ENCODE measurements at regions not wholly inside any gene's neighbourhood (a gene's known extent, or its start where the extent isn't known, plus 50 kb on each side); places are given as distances from the start of the nearest gene placed in this dataset.

DNA sequence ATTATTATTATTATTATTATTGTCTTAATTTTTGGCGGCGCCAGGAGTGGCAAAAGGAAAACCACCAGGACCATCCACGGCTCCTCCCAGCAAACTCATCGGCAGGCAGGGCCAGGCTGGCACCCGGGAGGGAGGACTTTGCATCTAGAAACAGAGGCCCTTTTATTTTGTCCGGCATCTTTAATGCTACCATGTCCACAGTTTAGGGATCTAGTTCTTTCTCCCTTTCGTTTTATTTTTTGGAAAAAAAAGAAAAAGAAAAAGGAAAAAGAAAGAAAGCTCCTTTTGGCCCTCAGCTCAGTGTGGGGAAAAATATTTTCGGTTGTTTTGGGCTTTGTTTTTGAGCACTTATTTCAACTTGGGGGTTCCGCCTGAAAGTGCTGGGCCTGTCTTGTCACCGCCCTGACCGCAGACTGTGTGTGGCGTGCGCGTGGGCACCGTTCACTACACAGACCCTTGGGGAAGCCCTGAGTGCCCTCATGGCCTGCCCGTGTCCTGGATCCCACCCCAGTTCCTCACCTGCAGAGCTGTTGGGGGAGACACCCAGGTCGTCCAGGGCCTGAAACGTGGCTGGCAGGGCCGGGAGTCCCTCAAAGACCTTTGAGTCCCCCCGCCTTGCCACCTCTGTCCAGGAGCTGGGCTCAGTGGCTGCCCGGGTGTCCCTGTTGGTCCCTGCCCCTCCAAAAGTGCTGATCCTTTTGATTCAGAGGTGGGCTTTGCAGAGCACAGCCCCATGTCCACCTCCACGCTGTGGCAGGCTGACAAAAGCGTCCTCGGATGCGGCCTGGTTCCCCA, 69.1 kb upstream of the PPARA start:
- H3K27me3 ChIP-seq: no peaks in the 10 kb centered on the region
- 26 to 57% (median 34%) methylated on average over 20 to 25 of the region's 25 CpGs for WGBS, 5 donors

DNA sequence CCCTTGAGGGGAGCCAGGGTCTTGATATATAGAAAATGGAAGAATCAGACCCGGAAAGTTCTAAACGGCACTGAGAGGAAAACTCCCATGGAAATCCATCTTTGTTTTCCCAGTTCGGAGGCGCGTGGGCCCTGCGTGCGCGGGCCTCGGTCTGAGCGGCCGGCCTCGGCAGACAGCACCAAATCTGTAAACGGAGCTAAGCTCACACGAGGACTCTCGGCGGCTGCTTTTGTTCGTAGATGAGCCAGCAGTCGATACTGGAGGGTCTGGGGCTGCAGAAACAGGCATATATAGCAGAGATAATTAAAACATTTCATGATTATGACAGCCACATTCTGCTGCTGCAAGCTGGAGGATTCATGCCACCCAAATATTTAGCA, 68.5 kb upstream of the PPARA start:
- 34 to 52% (median 40%) methylated on average over 18 of the region's 18 CpGs for WGBS, 5 donors
- peak overlapping the region; percentile 59 to 91 (median 80) for H3K4me3 ChIP-seq
- H3K4me1 ChIP-seq: peaks cover 71 to 99% (median 85%) of the 10 kb centered on the region in 4 donors
- H3K36me3 ChIP-seq: peaks cover 5 to 11% (median 10%) of the 10 kb centered on the region in 4 donors
- no peaks in the 10 kb centered on the region for H3K9me3 ChIP-seq
- intact Hi-C loops (cut with DNase I; ENCODE audit: low total_unique reads): no loop called here
- peak in 1 of 2 donors; percentile 38 for DNase-seq
- H3K27me3 ChIP-seq: no peaks in the 10 kb centered on the region
- no peak for TF ChIP-seq EP300 (IDR thresholded peaks at IDR 0.05)
- TF ChIP-seq POLR2A (IDR thresholded peaks at IDR 0.05): no peak
- TF ChIP-seq, protein P1, sequence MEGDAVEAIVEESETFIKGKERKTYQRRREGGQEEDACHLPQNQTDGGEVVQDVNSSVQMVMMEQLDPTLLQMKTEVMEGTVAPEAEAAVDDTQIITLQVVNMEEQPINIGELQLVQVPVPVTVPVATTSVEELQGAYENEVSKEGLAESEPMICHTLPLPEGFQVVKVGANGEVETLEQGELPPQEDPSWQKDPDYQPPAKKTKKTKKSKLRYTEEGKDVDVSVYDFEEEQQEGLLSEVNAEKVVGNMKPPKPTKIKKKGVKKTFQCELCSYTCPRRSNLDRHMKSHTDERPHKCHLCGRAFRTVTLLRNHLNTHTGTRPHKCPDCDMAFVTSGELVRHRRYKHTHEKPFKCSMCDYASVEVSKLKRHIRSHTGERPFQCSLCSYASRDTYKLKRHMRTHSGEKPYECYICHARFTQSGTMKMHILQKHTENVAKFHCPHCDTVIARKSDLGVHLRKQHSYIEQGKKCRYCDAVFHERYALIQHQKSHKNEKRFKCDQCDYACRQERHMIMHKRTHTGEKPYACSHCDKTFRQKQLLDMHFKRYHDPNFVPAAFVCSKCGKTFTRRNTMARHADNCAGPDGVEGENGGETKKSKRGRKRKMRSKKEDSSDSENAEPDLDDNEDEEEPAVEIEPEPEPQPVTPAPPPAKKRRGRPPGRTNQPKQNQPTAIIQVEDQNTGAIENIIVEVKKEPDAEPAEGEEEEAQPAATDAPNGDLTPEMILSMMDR (IDR thresholded peaks at IDR 0.05): no peak
- TF ChIP-seq POLR2AphosphoS5 (IDR thresholded peaks at IDR 0.05): no peak
- H3K27ac ChIP-seq: peak overlapping the region; percentile 80 to 100 (median 99)

More for the DNA sequence above, 69.1 kb upstream of the PPARA start:
- Histone ChIP-seq H3K9me3 (no peaks in the 10 kb centered on the region), H3K36me3 (peaks cover 3 to 8% (median 6%) of the 10 kb centered on the region in 4 donors), H3K4me3 (peak overlapping the region; percentile 59 to 91 (median 80)), H3K27ac (peak overlapping the region; percentile 80 to 100 (median 99)), H3K4me1 (peaks cover 70 to 99% (median 85%) of the 10 kb centered on the region in 4 donors)
- TF ChIP-seq EP300 (IDR thresholded peaks at IDR 0.05) (no peak), POLR2A (IDR thresholded peaks at IDR 0.05) (no peak), POLR2AphosphoS5 (IDR thresholded peaks at IDR 0.05) (no peak)
- TF ChIP-seq, protein P1 (IDR thresholded peaks at IDR 0.05): no peak
- peak in 1 of 2 donors; percentile 33 for DNase-seq
- intact Hi-C loops (cut with DNase I; ENCODE audit: low total_unique reads): no loop called here

DNA sequence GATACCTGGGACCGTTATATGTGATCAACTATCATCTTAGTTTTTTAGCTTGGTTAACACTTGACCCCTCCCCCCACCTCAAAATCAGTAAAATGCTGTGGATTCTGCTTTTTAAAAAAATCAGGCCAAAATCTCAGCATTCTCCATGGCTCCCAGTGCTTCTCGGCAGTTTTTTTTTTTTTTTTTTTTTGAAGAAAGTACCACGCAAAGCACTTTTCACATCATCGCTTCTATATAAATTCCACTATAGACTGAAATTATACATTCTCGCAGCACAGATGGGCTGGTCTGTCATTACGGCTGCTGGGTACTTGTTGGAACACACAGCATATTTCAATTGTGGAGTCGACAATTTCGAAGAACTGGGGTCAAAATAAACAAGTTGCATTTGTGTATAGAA, 67.7 kb upstream of the PPARA start:
- DNase-seq: no peak
- Histone ChIP-seq H3K4me3 (peak overlapping the region in 1 of 4 donors; percentile 59), H3K36me3 (peaks cover 9 to 19% (median 15%) of the 10 kb centered on the region in 4 donors), H3K27me3 (no peaks in the 10 kb centered on the region), H3K4me1 (peaks cover 78 to 99% (median 86%) of the 10 kb centered on the region in 4 donors), H3K27ac (peak overlapping the region in 4 of 5 donors; percentile 97 to 100 (median 99)), H3K9me3 (no peaks in the 10 kb centered on the region)
- intact Hi-C loops (cut with DNase I; ENCODE audit: low total_unique reads): no loop called here
- 49 to 69% (median 64%) methylated on average over 8 of the region's 8 CpGs for WGBS, 5 donors
- TF ChIP-seq, protein P1 (IDR thresholded peaks at IDR 0.05): no peak
- TF ChIP-seq POLR2A (IDR thresholded peaks at IDR 0.05) (no peak), POLR2AphosphoS5 (IDR thresholded peaks at IDR 0.05) (no peak), EP300 (IDR thresholded peaks at IDR 0.05) (no peak)

DNA sequence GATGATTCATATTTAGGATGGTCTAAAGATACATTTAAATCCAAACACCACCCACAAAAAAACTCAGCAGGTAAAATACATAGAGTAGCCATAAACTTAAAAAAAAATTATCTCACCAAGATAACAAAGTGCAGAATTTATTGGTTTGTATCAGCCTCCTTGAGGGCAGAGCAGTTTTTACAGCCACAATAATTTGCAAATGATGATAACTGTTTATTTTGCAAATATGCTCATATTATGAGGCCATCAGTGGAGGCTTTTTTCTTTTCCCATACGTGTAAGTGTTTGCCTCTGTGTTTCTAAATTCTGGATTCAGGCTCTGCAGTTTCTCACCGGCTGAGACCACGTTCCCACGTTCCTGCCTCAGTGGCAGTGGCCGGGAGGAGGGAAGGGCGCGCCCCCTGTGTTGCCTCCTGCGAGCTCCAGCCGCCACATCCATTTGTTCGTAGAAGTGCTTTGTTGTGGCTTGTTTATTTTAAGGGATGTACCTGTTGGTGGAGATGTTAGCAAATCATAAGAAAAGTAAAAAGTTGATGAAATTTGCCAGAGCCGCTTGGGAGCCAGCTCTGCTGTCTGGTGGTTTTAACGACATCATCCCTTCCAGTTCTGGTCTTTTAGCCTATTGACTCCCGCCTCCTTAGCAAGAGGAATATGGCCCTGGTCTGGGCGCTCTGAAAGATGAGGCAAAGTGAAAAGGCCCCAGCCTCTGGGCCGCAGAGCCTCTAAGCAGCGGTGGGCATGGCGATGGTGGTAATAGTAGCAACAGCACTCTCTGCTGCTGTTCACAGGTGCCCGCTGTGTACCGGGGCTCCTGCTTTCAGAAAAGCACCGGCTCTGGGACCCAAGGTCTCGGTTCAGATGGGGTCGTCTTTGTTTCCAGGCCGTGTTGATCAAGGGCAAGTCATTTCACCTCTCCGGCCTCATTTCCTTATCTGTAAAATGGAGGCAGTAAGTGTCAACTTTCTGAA, 66.7 kb upstream of the PPARA start:
- no peak for TF ChIP-seq EP300 (IDR thresholded peaks at IDR 0.05)
- TF ChIP-seq, protein P1 (IDR thresholded peaks at IDR 0.05): no peak
- no peak for TF ChIP-seq POLR2A (IDR thresholded peaks at IDR 0.05)
- no peak for TF ChIP-seq POLR2AphosphoS5 (IDR thresholded peaks at IDR 0.05)
- peaks cover 78 to 99% (median 86%) of the 10 kb centered on the region in 4 donors for H3K4me1 ChIP-seq
- H3K4me3 ChIP-seq: peak overlapping the region in 2 of 4 donors; percentile 7 to 43
- H3K27me3 ChIP-seq: no peaks in the 10 kb centered on the region
- DNase-seq: peak in 1 of 2 donors; percentile 26
- peak overlapping the region; percentile 82 to 100 (median 99) for H3K27ac ChIP-seq
- 53 to 69% (median 57%) methylated on average over 22 to 24 of the region's 24 CpGs for WGBS, 5 donors
- H3K9me3 ChIP-seq: no peaks in the 10 kb centered on the region
- H3K36me3 ChIP-seq: peaks cover 15 to 20% (median 17%) of the 10 kb centered on the region in 4 donors
- intact Hi-C loops (cut with DNase I; ENCODE audit: low total_unique reads): no loop called here

All from stomach (tissue), 8 donors.